Activated naive CD4-positive, alpha-beta T cell treated with anti-CD3 and anti-CD28 coated beads, Interleukin-2, amount 50 U/mL, for 72 hours (primary cell): ENCODE measurements at regions not wholly inside any gene's neighbourhood (a gene's known extent, or its start where the extent isn't known, plus 50 kb on each side); places are given as distances from the start of the nearest gene placed in this dataset.

Source experiments
- ATAC-seq, 2 donors: fragments of 150-1000 bp; cut with Tn5 transposase; 2 replicates each; pipeline ENCODE4 v1.10.0; 2021; ENCODE audit warnings: mild to moderate bottlenecking in 2 of 2, moderate library complexity in 2 of 2
- DNase-seq, 2 donors: peaks; one replicate each; pipeline ENCODE4 v3.0.0; 2021 to 2022; ENCODE audit warnings: low spot score in 2 of 2
- H3K27ac Mint-ChIP-seq, 2 donors: one replicate each; pipeline ENCODE4 v1.8.0; 2022; ENCODE audit warnings: mild to moderate bottlenecking in 2 of 2, mixed read lengths in 2 of 2
- H3K36me3 Mint-ChIP-seq, 2 donors: one replicate each; pipeline ENCODE4 v1.8.0; 2022; ENCODE audit warnings: mixed read lengths in 2 of 2
- H3K9me3 Mint-ChIP-seq, 2 donors: one replicate each; pipeline ENCODE4 v1.8.0; 2022; ENCODE audit warnings: mixed read lengths in 2 of 2

GRCh38 chr16:76906552-76906951 lies 284.4 kb upstream of the MON1B start:
- no peak for DNase-seq
- Mint-ChIP-seq H3K27ac (no peak overlapping the region), H3K9me3 (peaks cover 0 to 7% of the 10 kb centered on the region in 2 donors), H3K36me3 (no peaks in the 10 kb centered on the region)
- no peak for ATAC-seq

- Mint-ChIP-seq H3K36me3 (no peaks in the 10 kb centered on the region), H3K27ac (no peak overlapping the region), H3K9me3 (peaks cover 0 to 3% of the 10 kb centered on the region in 2 donors)
- no peak for DNase-seq
- no peak for ATAC-seq
Measured at GRCh38 chr16:76910931-76911330, 280.1 kb upstream of the MON1B start.

- no peak overlapping the region for H3K27ac Mint-ChIP-seq
- H3K36me3 Mint-ChIP-seq = no peaks in the 10 kb centered on the region
- no peak for ATAC-seq
Measured at GRCh38 chr16:76913046-76913445, 277.9 kb upstream of the MON1B start.

GRCh38 chr16:76926042-76926441 lies 264.9 kb upstream of the MON1B start:
- Mint-ChIP-seq H3K9me3 (peaks cover 0 to 16% of the 10 kb centered on the region in 2 donors), H3K27ac (no peak overlapping the region), H3K36me3 (no peaks in the 10 kb centered on the region)
- no peak for DNase-seq
- ATAC-seq = no peak

More at GRCh38 chr16:76913046-76913445, 277.9 kb upstream of the MON1B start:
- no peak for DNase-seq
- H3K9me3 Mint-ChIP-seq = peaks cover 4% of the 10 kb centered on the region in 2 donors

GRCh38 chr16:76926595-76926994 lies 264.4 kb upstream of the MON1B start:
- Mint-ChIP-seq H3K27ac (no peak overlapping the region), H3K9me3 (peaks cover 0 to 16% of the 10 kb centered on the region in 2 donors), H3K36me3 (no peaks in the 10 kb centered on the region)
- no peak for ATAC-seq
- DNase-seq = no peak

- peak in 1 of 2 donors; percentile 42 for ATAC-seq
- H3K9me3 Mint-ChIP-seq = peaks cover 4 to 16% of the 10 kb centered on the region in 2 donors
- H3K27ac Mint-ChIP-seq = no peak overlapping the region
- no peak for DNase-seq
- H3K36me3 Mint-ChIP-seq = no peaks in the 10 kb centered on the region
Measured at GRCh38 chr16:76931186-76931585, 259.8 kb upstream of the MON1B start.

GRCh38 chr16:76932541-76933211 lies 258.3 kb upstream of the MON1B start:
- ATAC-seq = peak in 1 of 2 donors; percentile 91
- Mint-ChIP-seq H3K27ac (peak overlapping the region in 1 of 2 donors; percentile 65), H3K36me3 (no peaks in the 10 kb centered on the region), H3K9me3 (peaks cover 4 to 16% of the 10 kb centered on the region in 2 donors)
- no peak for DNase-seq

GRCh38 chr16:76940251-76940650 lies 250.7 kb upstream of the MON1B start:
- H3K36me3 Mint-ChIP-seq = peaks cover 0 to 4% of the 10 kb centered on the region in 2 donors
- peaks cover 11 to 13% of the 10 kb centered on the region in 2 donors for H3K9me3 Mint-ChIP-seq
- no peak overlapping the region for H3K27ac Mint-ChIP-seq
- DNase-seq = no peak
- no peak for ATAC-seq

- no peak for ATAC-seq
- H3K36me3 Mint-ChIP-seq = peaks cover 0 to 4% of the 10 kb centered on the region in 2 donors
- no peak for DNase-seq
- peaks cover 8 to 11% of the 10 kb centered on the region in 2 donors for H3K9me3 Mint-ChIP-seq
- H3K27ac Mint-ChIP-seq = no peak overlapping the region
Measured at GRCh38 chr16:76941113-76941512, 249.9 kb upstream of the MON1B start.

- DNase-seq = no peak
- H3K27ac Mint-ChIP-seq = no peak overlapping the region
- H3K36me3 Mint-ChIP-seq = peaks cover 0 to 4% of the 10 kb centered on the region in 2 donors
- H3K9me3 Mint-ChIP-seq = peaks cover 8 to 11% of the 10 kb centered on the region in 2 donors
- no peak for ATAC-seq
Measured at GRCh38 chr16:76942089-76942488, 248.9 kb upstream of the MON1B start.

- Mint-ChIP-seq H3K27ac (no peak overlapping the region), H3K36me3 (peaks cover 0 to 3% of the 10 kb centered on the region in 2 donors), H3K9me3 (peaks cover 10 to 12% of the 10 kb centered on the region in 2 donors)
- DNase-seq = no peak
- no peak for ATAC-seq
Measured at GRCh38 chr16:76943921-76944320, 247.1 kb upstream of the MON1B start.

GRCh38 chr16:76946879-76947278 lies 244.1 kb upstream of the MON1B start:
- ATAC-seq = peak in 1 of 2 donors; percentile 63
- Mint-ChIP-seq H3K9me3 (peaks cover 25 to 30% of the 10 kb centered on the region in 2 donors), H3K36me3 (no peaks in the 10 kb centered on the region), H3K27ac (no peak overlapping the region)
- DNase-seq = no peak

GRCh38 chr16:76947749-76948148 lies 243.2 kb upstream of the MON1B start:
- Mint-ChIP-seq H3K27ac (no peak overlapping the region), H3K9me3 (peaks cover 25 to 30% of the 10 kb centered on the region in 2 donors), H3K36me3 (no peaks in the 10 kb centered on the region)
- ATAC-seq (no peak), DNase-seq (no peak)

GRCh38 chr16:76955629-76956028 lies 235.4 kb upstream of the MON1B start:
- no peak overlapping the region for H3K27ac Mint-ChIP-seq
- DNase-seq (no peak), ATAC-seq (no peak)
- peaks cover 11 to 14% of the 10 kb centered on the region in 2 donors for H3K9me3 Mint-ChIP-seq
- no peaks in the 10 kb centered on the region for H3K36me3 Mint-ChIP-seq

- DNase-seq (no peak), ATAC-seq (no peak)
- no peak overlapping the region for H3K27ac Mint-ChIP-seq
Measured at GRCh38 chr16:76956394-76956793, 234.6 kb upstream of the MON1B start.

GRCh38 chr16:76956841-76957240 lies 234.1 kb upstream of the MON1B start:
- Mint-ChIP-seq H3K36me3 (no peaks in the 10 kb centered on the region), H3K27ac (no peak overlapping the region), H3K9me3 (peaks cover under 1 to 5% of the 10 kb centered on the region in 2 donors)
- no peak for ATAC-seq
- no peak for DNase-seq

More at GRCh38 chr16:76956394-76956793, 234.6 kb upstream of the MON1B start:
- Mint-ChIP-seq H3K9me3 (peaks cover 5 to 6% of the 10 kb centered on the region in 2 donors), H3K36me3 (no peaks in the 10 kb centered on the region)

- no peak overlapping the region for H3K27ac Mint-ChIP-seq
- ATAC-seq (no peak), DNase-seq (no peak)
- H3K36me3 Mint-ChIP-seq = no peaks in the 10 kb centered on the region
- peaks cover 0 to 5% of the 10 kb centered on the region in 2 donors for H3K9me3 Mint-ChIP-seq
Measured at GRCh38 chr16:76959166-76959565, 231.8 kb upstream of the MON1B start.
